COLO829 (cell line): ENCODE measurements at regions not wholly inside any gene's neighbourhood (a gene's known extent, or its start where the extent isn't known, plus 50 kb on each side); places are given as distances from the start of the nearest gene placed in this dataset.
"Not testable (repeated sequence)": the region's sequence is repeated elsewhere in the genome, so short reads cannot be mapped to it uniquely, and the experiment has no call there.

ENCODE experiments used
- DNase-seq: peaks from one replicate; pipeline ENCODE4 v3.0.0; 2012; ENCODE audit warnings: low spot score

GRCh38 chr1:195933835-195934234, 674.4 kb downstream of the KCNT2 start:
- DNase-seq: no peak

DNA sequence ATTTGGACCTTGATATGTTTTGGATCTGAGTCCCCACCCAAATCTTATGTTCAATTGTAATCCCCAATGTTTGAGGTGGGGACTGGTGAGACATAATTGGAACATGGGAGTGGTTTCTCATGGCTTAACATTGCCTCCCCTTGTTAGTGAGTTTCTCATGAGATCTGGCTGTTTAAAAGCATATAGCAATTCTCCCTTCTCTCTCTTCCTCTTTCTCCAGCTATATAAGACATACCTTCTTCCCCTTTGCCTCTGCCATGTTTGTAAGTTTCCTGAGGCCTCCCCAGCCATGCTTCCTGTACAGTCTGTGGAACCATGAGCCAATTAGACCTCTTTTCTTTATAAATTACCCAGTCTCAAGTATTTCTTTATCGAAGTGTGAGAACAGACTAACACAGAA, 692.4 kb downstream of the KCNT2 start:
- no peak for DNase-seq

- DNase-seq: no peak
Measured at GRCh38 chr1:195909061-195909460, 699.2 kb downstream of the KCNT2 start.

DNA sequence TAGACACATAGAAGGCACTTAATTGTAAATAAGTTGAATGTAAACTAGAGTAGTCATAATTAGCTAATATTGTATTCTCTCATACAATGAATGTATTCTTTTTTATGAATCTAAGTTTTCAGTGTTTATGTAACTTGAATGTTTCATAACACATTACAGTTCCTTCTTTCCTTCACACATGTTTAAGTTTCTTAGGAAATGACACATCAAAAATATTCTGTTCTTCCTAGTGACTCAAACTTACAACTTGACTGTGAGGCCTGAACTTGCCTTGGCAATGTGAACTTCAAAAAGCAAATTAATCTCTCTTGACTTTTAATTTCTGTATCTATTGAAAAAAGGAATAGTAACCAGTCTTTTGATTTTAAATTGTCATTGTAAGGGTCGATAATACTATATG, 700.1 kb downstream of the KCNT2 start:
- peak; percentile 13 for DNase-seq

- no peak for DNase-seq
Measured at GRCh38 chr1:195903203-195903602, 705.0 kb downstream of the KCNT2 start.

- DNase-seq: no peak
Measured at GRCh38 chr1:195902779-195903178, 705.5 kb downstream of the KCNT2 start.

- peak; percentile 28 for DNase-seq
Measured at GRCh38 chr1:195899762-195900352, 708.4 kb downstream of the KCNT2 start.

GRCh38 chr1:195898924-195899323, 709.3 kb downstream of the KCNT2 start:
- no peak for DNase-seq

DNA sequence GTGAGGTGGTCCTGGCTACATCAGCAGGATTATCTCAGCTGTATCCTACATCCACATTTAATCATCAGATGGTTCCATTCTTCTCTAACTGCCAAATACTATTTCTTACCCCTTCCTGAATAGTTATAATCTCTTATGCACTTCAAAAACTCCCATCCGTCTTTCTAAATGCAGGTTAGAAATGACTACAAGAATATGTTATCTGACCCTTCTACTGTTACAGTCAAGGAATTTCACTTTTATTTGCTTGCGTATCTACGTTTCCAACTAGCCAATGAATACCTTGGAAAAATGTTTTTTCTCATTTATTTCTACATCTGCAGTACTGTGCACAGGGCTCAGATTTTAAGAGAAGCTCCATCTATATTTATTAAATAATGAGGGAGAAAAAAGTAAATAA, 709.9 kb downstream of the KCNT2 start:
- DNase-seq: no peak

- DNase-seq: no peak
Measured at GRCh38 chr1:195897076-195897475, 711.2 kb downstream of the KCNT2 start.

- DNase-seq: no peak
Measured at GRCh38 chr1:195894411-195894810, 713.8 kb downstream of the KCNT2 start.

DNA sequence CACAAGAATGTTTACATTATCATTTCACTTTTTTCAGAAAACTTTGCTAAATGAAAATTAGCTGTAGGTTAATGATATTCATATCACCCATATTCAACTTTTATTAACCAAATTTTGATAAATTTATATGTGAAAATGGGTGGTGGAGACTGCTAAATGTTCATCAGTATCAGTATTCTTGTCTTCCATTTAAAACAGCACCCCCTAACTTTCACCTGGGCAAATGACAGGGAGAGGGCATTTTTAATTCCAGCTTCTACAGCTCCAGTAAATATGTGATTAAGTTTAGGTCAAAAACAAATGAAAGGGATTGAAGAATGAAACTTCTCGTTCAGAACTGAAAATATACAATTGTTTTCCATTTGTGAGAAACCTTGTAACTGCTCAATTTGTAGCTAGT, 722.2 kb downstream of the KCNT2 start:
- DNase-seq: no peak

DNA sequence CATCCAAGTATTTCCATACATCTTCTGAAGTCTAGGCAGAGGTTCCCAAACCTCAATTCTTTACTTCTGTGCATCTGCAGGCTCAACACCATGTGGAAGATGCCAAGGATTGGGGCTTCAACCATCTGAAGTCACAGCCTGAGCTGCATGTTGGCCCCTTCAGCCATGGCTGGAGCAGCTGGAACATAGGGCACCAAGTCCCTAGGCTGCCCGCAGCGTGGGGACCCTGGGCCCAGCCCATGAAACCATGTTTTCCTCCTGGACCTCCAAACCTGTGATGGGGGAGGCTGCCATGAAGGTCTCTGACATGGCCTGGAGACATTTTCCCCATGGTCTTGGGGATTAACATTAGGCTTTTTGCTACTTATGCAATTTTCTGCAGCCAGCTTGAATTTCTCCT, 729.8 kb downstream of the KCNT2 start:
- no peak for DNase-seq

DNA sequence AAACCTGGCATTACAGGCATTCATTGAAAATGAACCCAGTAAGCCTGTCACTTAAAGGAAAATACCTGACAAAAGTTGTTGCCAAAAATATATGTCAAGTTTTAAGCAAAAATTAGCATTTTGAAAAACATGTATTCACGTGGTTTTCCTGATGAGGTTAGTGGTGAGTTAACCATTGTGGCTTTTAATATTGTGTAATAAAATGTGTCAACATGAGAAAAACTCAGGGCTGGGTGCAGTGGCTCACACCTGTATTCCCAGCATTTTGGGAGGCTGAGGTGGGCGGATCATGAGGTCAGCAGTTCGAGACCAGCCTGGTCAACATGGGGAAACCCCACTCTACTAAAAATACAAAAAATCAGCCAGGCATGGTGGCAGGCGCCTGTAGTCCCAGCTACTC, 731.4 kb downstream of the KCNT2 start:
- DNase-seq: no peak

GRCh38 chr1:195872376-195872775, 735.9 kb downstream of the KCNT2 start:
- no peak for DNase-seq

GRCh38 chr1:195867638-195868037, 740.6 kb downstream of the KCNT2 start:
- DNase-seq: no peak

GRCh38 chr1:195866781-195867222, 741.4 kb downstream of the KCNT2 start:
- DNase-seq: no peak

- no peak for DNase-seq
Measured at GRCh38 chr1:195866091-195866780, 742.0 kb downstream of the KCNT2 start.

DNA sequence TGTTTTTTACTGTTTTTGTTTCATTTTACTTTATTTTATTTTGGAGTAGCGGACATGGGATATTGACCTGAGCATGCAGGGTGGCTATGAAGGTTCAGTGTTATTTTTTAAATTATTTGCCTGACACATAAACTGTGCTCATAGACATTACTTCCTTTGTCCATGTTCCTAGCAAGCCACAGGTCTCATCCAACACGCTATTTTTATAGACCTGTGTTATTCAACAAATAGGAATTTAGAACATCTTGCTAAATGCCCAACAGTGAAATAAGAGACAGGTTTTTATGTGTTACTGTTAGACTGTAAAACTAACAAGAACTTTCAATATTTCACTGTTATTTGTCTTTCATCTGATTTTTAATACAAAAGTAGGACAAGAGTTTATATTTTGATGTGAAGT, 756.4 kb downstream of the KCNT2 start:
- no peak for DNase-seq

GRCh38 chr1:195851016-195851601, 757.1 kb downstream of the KCNT2 start:
- no peak for DNase-seq

- DNase-seq: no peak
Measured at GRCh38 chr1:195849180-195849579, 759.1 kb downstream of the KCNT2 start.

GRCh38 chr1:195847957-195848875, 760.0 kb downstream of the KCNT2 start:
- DNase-seq: not testable (repeated sequence)

GRCh38 chr1:195831789-195832188, 776.5 kb downstream of the KCNT2 start:
- DNase-seq: no peak
